Prostate gland (tissue), 2 donors: ENCODE measurements at regions not wholly inside any gene's neighbourhood (a gene's known extent, or its start where the extent isn't known, plus 50 kb on each side); places are given as distances from the start of the nearest gene placed in this dataset.

Experiments
- DNase-seq: peaks from one replicate; pipeline ENCODE4 v3.0.0-alpha.2; 2019; ENCODE audit warnings: low spot score
- H3K27ac ChIP-seq, 2 donors: fragments of 200-600 bp; sonication (generic); 2 replicates each; pipeline ENCODE4 v1.5.1; 2017 to 2019
- H3K27me3 ChIP-seq: fragments of 200-600 bp; sonication (generic); replicated peaks from 2 replicates; pipeline ENCODE4 v1.5.1; 2019; ENCODE audit not compliant: insufficient read depth
- H3K36me3 ChIP-seq, 2 donors: fragments of 200-600 bp; sonication (generic); 1 replicate in 1 of 2; 2 replicates in 1 of 2; pipeline versions ENCODE4 v1.5.1 to v1.8.1; 2017 to 2019
- H3K4me1 ChIP-seq: fragments of 200-600 bp; sonication (generic); replicated peaks from 2 replicates; pipeline ENCODE4 v1.5.1; 2019
- H3K4me3 ChIP-seq, 2 donors: fragments of 200-600 bp; sonication (generic); 2 replicates each; pipeline ENCODE4 v1.5.1; 2017 to 2019
- H3K9me3 ChIP-seq: fragments of 200-600 bp; sonication (generic); 2 replicates; pipeline ENCODE4 v1.5.1; 2017
- POLR2A ChIP-seq: fragments of 450-650 bp; IDR thresholded peaks from one replicate; pipeline ENCODE4 v1.6.1; 2016; ENCODE audit warnings: antibody characterized with exemption, mild to moderate bottlenecking
- POLR2AphosphoS5 ChIP-seq: sonication (generic); formaldehyde crosslinking; IDR thresholded peaks from one replicate; pipeline ENCODE4 v1.6.1; 2017; ENCODE audit warnings: antibody characterized with exemption
- WGBS: methylation state at CpG from one replicate; pipeline ENCODE4 v1.1.5; 2018; 5-methylcytosine and 5-hydroxymethylcytosine counted together
- intact Hi-C: fragments of 100-400 bp; cut with DNase I; formaldehyde crosslinking; loops from one replicate; pipeline ENCODE4 v1.14.2; 2022
- TF ChIP-seq, protein P1 (sequence below), 4 experiments: fragments of 200-600 bp in 2 of 4; fragments of 450-650 bp in 2 of 4; sonication (generic) in 2 of 4; IDR thresholded peaks; 1 replicate in 3 of 4; 2 replicates in 1 of 4; pipeline ENCODE4 v1.5.1; 2016 to 2019; ENCODE audit warnings: antibody characterized with exemption in 4 of 4, mild to moderate bottlenecking in 2 of 4, moderate library complexity in 2 of 4

DNA sequence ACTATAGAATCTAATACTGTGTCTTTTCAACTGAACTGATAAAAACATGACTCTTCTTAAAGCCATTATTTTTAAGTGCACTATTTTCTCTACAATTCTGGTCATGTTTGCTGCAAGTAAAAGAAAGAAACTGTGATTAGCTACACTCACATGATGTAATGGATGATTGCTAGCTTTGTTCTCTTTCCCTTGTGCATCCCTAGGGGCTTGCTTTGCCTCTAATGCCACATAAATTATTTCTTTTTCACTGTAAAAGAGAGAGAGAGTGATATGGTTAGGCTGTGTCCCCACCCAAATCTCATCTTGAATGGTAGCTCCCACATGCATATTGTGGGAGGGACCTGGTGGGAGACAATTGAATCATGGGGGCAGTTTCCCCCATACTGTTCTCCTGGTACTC is 630.2 kb upstream of the NR3C2 start:
- intact Hi-C loops = no loop called here
- H3K27ac ChIP-seq = no peak overlapping the region
- H3K4me3 ChIP-seq = no peak overlapping the region
- H3K36me3 ChIP-seq = no peaks in the 10 kb centered on the region
- DNase-seq = no peak
- H3K9me3 ChIP-seq = no peaks in the 10 kb centered on the region
- no peaks in the 10 kb centered on the region for H3K4me1 ChIP-seq
- H3K27me3 ChIP-seq = no peaks in the 10 kb centered on the region
- TF ChIP-seq POLR2A (no peak), POLR2AphosphoS5 (no peak)

DNA sequence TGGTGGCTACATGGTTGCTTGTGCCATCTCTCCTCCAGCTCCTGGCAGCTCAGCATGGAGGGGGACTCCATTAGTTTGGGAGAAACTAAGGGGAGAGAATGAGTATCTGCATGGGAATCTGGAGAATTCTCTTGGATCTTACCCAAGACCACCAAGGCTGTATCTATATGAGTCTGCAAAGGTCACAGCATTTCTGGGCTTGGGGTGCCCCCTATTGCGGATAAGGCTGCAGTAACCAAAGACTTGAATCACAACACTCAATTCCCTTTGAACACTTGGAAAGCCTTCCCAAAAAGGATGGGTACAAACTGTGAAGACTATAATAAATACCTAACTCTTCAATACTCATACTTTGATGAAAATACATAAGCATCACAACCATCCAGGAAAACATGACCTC is 623.5 kb upstream of the NR3C2 start:
- Histone ChIP-seq H3K27me3 (no peaks in the 10 kb centered on the region), H3K4me1 (no peaks in the 10 kb centered on the region), H3K9me3 (no peaks in the 10 kb centered on the region), H3K36me3 (no peaks in the 10 kb centered on the region), H3K4me3 (no peak overlapping the region), H3K27ac (no peak overlapping the region)
- no peak for DNase-seq
- no peak for TF ChIP-seq POLR2AphosphoS5
- no peak for TF ChIP-seq POLR2A
- TF ChIP-seq, protein P1, sequence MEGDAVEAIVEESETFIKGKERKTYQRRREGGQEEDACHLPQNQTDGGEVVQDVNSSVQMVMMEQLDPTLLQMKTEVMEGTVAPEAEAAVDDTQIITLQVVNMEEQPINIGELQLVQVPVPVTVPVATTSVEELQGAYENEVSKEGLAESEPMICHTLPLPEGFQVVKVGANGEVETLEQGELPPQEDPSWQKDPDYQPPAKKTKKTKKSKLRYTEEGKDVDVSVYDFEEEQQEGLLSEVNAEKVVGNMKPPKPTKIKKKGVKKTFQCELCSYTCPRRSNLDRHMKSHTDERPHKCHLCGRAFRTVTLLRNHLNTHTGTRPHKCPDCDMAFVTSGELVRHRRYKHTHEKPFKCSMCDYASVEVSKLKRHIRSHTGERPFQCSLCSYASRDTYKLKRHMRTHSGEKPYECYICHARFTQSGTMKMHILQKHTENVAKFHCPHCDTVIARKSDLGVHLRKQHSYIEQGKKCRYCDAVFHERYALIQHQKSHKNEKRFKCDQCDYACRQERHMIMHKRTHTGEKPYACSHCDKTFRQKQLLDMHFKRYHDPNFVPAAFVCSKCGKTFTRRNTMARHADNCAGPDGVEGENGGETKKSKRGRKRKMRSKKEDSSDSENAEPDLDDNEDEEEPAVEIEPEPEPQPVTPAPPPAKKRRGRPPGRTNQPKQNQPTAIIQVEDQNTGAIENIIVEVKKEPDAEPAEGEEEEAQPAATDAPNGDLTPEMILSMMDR (IDR thresholded peaks at IDR 0.05) = no peak
- intact Hi-C loops = no loop called here
- WGBS = 100% methylated on average over 1 of the region's 1 CpG

DNA sequence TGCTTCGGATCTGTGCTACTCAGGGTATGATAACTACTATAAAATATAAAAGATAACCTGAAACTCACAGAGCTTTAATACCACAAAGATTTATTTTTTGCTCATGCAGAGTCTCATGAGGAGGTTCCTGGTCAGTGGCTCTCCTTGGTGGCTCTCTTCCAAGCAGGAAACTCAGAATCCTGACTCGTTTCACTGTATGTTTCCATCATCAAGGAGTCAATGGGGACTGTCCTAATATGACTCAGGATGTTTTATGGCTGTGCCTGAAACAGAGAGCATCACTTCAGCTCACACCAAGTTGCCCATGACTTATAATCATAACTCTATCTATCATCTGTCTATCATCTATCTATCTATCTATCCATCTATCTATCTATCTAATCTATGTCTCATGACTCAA is 620.8 kb upstream of the NR3C2 start:
- no peak overlapping the region for H3K27ac ChIP-seq
- no peak overlapping the region for H3K4me3 ChIP-seq
- no peaks in the 10 kb centered on the region for H3K9me3 ChIP-seq
- H3K27me3 ChIP-seq = no peaks in the 10 kb centered on the region
- H3K36me3 ChIP-seq = no peaks in the 10 kb centered on the region
- DNase-seq = no peak
- no peak for TF ChIP-seq POLR2AphosphoS5
- TF ChIP-seq, protein P1 (IDR thresholded peaks at IDR 0.05) = no peak
- TF ChIP-seq POLR2A = no peak
- 82% methylated on average over 2 of the region's 2 CpGs for WGBS
- intact Hi-C loops = no loop called here
- no peaks in the 10 kb centered on the region for H3K4me1 ChIP-seq

DNA sequence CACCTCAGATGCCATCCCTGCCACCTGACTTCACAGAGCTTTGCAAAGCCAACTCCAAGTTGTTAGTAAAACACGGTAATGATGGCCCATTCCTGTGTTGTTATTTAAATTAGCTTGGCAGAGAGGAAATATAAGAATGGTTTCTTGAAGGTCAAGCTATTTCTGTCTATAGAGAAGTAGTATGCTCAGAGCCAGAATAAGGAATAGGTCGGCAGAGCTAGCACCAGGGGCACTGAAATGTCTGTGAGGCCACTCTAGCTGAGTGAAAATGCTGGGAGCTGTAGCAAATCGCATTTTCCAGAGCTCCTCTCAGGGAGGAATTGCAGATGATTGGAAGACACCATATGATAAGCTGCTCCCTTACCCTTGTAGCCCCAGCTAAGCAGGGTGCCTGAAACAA is 615.4 kb upstream of the NR3C2 start:
- no peak overlapping the region for H3K27ac ChIP-seq
- no peaks in the 10 kb centered on the region for H3K27me3 ChIP-seq
- H3K36me3 ChIP-seq = no peaks in the 10 kb centered on the region
- no peak for DNase-seq
- no peaks in the 10 kb centered on the region for H3K4me1 ChIP-seq
- H3K4me3 ChIP-seq = no peak overlapping the region
- 81% methylated on average over 3 of the region's 3 CpGs for WGBS
- TF ChIP-seq POLR2A (no peak), POLR2AphosphoS5 (no peak)
- TF ChIP-seq, protein P1 (IDR thresholded peaks at IDR 0.05) = no peak
- no peaks in the 10 kb centered on the region for H3K9me3 ChIP-seq
- intact Hi-C loops = no loop called here

DNA sequence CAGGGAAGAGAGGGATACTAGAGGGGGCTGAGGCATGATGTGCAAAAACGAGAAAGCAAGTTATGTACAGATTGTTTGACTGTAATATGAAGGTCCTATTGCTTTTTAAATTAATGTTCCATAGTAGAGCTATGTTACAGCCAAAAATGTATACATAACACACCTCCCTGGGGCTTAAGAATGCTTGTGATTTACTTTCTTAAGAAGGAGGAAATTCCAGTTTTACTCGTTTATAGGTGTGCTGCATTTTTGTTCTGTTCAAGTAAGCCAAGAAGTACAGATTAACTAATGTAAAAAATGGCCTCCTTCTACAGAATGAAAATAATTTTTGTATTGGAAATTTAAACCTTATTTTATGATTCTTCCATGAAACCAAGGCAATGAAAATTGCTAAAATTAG is 614.4 kb upstream of the NR3C2 start:
- no peaks in the 10 kb centered on the region for H3K9me3 ChIP-seq
- WGBS = 36% methylated on average over 2 of the region's 2 CpGs
- TF ChIP-seq POLR2A (no peak), POLR2AphosphoS5 (no peak)
- TF ChIP-seq, protein P1 (IDR thresholded peaks at IDR 0.05) = no peak
- H3K4me1 ChIP-seq = no peaks in the 10 kb centered on the region
- intact Hi-C loops = no loop called here
- H3K27ac ChIP-seq = no peak overlapping the region
- no peak overlapping the region for H3K4me3 ChIP-seq
- no peaks in the 10 kb centered on the region for H3K27me3 ChIP-seq
- DNase-seq = no peak
- no peaks in the 10 kb centered on the region for H3K36me3 ChIP-seq
